ENCODE measurements at regions not wholly inside any gene's neighbourhood (a gene's known extent, or its start where the extent isn't known, plus 50 kb on each side); places are given as distances from the start of the nearest gene placed in this dataset.

DNA sequence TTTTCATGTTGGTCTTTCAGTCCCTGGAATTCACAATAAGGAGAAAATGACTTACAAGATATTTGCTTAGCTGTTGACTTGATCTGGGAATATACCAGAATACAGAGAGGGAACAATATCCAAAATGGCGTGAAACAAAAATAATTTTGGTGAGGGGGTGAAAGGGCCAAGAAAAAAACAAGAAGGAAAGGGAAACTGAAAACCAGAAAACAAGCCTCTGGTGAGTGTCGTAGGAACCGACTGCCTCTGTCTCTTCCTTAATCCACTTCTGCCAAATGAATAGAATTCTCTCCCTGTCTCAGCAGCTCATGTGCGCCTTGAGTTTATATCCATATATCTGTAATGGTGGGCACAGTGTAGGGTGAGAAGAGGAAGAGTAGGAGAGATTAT lies 367.6 kb downstream of the ETS1 start:
- no peak for DNase-seq (ENCODE audit: low spot score)

DNA sequence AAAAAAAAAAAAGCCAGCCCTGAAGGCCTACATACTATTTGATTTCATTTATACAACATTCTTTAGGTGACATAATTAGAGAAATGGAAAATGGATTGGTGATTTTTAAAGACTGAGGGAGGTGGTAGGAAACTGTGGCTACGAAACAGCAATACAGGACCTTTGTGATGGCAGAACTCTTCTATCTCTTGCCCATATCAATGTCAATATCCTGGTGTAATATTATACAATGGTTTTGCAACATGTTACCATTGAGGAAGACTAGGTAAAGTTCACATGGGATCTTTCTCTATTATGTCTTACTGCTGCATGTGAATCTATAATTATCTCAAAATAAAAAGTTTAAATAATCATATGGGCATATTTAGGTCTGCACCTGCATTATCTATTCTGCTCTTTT lies 371.2 kb downstream of the ETS1 start:
- DNase-seq (ENCODE audit: low spot score) = no peak

DNA sequence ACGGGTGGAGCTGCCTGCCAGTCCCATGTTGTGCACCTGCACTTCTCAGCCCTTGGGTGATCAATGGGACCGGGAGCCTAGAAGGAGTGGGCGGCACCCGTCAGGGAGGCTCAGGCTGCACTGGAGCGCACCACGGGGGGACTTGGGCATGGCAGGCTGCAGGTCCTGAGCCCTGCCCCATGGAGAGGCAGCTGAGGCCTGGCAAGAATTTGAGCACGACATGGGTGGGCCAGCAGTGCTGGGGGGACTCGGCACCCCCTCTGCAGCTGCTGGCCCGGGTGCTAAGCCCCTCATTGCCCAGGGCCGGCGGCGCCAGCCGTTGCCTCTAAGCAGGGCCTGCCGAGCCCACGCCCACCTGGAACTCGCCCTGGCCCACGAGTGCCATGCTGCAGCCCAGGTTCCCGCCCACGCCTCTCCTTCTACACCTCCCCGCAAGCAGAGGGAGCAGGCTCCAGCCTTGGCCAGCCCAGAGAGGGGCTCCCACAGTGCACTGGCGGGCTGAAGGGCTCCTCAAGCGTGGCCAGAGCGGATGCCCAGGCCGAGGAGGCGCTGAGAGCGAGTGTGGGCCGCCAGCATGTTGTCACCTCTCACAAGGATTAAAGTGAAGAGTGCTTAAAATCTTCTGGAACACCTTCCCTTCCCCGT lies 372.0 kb downstream of the ETS1 start:
- DNase-seq (ENCODE audit: low spot score) = no peak

DNA sequence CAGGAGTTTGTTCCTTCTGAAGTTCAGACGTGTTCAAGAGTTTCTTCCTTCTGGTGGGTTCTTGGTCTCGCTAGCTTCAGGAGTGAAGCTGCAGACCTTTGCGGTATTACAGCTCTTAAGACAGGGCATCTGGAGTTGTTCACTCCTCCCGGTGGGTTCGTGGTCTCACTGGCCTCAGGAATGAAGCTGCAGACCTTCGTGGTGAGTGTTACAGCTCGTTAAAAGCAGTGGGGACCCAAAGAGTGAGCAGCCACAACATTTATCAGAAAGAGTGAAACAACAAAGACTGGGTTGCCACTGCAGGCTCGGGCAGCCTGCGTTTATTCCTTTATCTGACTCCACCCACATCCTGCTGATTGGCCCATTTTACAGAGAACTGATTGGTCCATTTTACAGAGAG lies 373.1 kb downstream of the ETS1 start:
- DNase-seq (ENCODE audit: low spot score) = no peak

DNA sequence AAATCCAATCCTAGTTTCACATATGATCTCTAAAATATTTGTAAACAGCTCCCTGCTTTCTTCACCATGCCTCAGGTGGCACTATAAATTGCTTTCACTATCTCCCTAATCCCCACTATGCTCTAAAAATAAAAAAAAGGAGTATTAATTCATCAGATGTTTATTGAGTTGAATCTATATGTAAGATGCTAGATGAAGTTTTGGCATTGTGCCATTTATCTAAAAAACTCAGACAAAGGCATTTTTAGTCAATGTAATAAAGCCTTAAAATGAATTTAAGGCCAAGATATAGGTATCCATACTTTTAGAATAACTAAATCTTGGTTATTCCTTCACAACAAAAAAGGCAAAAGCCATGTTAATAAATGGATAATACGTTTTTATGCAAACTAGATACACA lies 373.9 kb downstream of the ETS1 start:
- no peak for DNase-seq (ENCODE audit: low spot score)

DNA sequence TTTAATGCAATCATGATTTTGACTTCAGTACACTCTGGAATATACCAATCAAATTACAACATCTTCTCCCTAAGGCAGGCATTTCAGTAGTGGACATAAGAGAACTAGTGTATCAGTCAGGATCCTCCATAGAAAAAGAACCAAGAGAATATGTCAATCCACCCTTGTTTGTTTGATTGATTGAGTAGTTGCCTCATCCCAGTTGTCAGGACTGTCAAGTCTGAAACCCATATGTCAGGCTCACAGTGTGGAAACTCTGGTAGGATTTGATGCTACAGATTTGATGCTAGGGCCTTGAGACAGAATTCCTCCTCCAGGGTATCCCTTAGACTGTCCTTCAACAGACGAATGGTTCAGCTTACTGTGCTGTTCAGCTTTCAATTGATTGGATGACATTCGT lies 375.0 kb downstream of the ETS1 start:
- no peak for DNase-seq (ENCODE audit: low spot score)

DNA sequence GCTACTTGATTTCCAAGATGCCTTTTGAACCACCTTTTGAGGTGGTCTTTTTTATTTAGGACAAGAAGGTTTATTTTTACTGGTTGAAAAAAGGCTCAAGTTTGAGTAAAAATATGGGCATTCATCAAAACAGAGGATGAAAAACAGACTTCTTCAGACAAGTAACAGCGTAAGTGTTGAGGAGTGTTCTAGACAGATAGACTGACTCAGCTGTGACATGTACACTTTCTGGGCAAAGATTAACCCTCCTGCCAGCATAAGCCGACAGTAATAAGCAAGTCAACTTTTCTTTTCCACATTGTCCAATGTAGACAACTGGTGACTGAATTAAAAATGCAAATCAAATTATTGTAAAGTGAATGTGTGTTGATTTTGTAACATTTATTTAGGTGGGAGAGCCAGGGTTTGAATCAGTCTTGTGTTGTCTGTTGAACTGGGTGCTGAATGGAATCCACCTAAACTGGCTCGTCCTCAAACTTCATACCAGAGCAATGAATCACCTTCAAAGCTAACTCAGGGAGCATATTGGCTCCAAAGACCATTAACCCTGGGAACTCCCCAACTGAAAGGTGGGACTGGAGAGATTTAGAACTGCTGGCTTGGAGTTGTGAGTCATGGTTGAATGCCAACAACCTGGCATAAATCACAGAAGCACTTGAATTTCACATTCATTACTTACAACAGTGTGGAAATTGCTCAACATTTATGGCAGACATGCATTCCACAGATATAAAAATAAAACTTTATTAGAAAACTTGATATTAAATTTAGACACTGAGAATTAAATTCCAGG lies 377.0 kb downstream of the ETS1 start:
- peak; percentile 79 for DNase-seq (ENCODE audit: low spot score)

DNA sequence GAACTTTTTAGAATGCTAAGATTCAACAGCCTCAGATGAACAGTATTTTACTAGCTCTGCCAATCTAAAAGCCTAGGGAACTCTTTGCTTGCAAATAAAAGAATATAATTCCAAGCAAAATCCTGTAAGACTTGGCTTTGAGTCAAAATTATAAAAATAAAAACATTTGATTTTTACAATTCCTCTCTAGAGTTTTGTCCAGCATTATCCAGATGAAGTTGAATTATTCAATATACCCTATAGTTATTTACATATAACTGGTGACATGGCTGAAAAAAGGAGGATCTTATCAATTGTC lies 378.3 kb downstream of the ETS1 start:
- no peak for DNase-seq (ENCODE audit: low spot score)

DNA sequence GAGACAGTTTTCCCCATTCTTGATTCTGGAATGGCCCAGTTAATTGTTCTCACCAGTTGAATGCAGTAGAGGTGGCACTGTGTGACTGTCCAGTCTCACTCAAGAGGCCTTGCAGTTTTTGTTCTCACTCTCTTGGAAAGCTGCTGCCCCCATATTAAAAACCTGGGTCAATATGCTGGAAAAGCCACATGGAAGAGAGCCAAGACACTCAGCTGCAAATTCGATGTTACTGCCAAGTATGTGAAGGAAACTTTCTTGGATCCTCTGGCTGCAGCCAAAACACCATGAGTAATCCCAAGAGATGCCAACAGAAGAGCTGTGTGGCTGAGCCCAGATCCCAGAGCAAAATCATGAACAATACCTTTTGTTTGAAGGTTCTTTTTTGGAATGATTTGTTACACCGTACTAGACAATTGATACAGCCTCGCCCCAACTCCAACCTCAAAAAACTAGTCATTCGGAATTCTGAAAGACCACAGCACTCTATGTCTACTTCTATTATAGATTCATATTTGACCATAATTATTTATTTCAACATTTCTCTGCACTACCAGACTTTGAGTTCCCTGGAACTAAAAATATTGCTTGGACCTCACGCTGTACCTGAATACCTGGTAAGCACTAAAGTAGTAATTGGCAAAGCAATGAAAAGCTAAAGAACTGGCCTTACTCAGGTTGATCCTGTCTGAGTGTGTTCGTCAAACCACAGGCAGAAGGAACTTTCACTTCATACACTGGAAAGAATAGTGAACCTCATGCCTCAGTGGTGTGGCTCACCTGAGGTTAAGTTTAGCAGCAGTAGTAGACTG lies 378.8 kb downstream of the ETS1 start:
- peak; percentile 70 for DNase-seq (ENCODE audit: low spot score)

DNA sequence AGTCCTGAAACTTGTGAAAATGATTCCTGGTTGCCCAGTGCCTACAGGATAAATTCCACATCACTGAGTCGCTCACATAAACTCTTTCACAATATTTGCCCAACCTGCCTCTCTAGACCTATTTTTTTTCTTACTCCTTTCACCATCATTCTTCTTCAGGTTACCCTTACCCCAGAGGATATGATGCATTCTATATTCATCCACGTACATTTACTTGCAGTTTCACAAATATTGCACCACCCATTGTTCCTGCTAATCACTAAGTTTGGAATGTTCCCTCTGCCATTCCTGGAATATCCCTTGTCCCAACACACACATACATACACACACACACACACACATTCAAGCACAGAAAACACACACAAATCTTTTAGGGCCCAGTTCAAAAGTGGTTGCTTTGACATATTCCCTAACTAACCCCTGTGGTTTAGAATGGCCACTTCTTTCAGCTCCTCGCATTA lies 379.5 kb downstream of the ETS1 start:
- peak; percentile 27 for DNase-seq (ENCODE audit: low spot score)

DNA sequence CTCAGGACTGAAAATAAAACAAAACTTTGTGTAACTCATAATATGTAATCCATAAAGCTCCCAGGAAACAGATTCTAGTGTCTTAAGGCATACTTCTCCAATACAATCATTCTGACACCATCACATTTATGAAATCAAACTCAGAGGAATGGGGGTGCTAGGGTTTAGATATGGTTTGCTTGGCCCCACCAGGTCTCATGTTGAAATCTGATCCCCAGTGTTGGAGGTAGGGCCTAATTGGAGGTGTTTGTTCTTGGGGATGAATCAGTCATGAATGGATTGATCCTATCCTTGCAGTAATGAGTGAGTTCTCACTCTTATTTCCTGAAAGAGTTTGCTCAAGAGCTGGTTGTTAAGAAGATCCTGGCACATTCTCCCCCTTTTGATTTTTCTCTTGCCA lies 380.9 kb downstream of the ETS1 start:
- DNase-seq (ENCODE audit: low spot score) = no peak

DNA sequence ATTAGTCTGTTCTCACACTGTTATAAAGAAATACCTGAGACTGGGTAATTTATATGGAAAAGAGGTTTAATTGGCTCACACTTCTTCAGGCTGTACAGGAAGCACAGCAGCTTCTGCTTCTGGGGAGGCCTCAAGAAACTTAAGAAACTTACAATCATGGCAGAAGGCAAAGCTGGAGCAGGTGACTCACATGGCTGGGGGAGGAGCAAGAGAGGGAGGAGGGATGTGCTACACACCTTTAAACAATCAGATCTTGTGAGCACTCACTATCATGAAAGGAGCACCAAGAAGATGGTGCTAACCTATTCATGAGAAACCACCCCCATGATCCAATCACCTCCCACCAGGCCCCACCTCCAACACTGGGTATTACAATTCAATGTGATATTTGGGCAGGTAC lies 381.6 kb downstream of the ETS1 start:
- no peak for DNase-seq (ENCODE audit: low spot score)

DNA sequence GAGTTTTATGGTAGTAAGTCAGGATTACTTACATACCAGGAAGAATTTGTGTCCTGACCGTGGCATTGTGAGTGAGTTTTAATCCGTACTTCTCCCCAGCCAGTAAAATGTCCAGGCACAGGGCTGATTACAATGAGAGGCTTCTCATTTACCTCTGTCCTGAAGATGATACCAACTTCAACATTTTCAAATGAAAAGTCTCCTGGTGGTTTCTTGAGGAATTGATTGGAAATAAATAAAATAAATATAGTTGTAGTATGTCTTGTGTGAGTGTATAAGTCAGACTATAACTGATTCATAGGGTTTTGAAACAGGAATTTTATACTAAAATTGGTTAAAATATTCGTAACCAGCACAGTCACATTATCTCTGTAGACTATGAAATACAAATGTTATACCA lies 382.5 kb downstream of the ETS1 start:
- DNase-seq (ENCODE audit: low spot score) = no peak

DNA sequence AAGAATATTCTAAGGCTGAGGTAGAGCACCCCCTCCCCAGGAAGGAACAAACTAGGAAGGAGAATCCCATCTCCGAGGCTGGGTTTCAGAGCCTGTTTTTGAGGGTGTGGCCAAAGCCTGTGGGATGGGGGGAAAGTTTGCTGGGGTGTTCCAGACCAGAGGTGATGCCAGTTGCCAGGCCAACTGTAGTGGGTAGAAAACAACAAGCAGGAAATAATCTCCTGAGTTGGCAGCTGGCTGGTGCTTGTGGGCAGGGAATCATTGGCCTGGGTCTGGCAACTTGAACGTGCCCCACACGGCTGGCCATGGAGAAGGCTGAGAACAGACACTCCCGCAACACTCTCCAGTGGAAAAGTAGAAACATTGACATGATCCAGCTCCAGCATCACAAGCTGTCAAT lies 385.6 kb downstream of the ETS1 start:
- no peak for DNase-seq (ENCODE audit: low spot score)

DNA sequence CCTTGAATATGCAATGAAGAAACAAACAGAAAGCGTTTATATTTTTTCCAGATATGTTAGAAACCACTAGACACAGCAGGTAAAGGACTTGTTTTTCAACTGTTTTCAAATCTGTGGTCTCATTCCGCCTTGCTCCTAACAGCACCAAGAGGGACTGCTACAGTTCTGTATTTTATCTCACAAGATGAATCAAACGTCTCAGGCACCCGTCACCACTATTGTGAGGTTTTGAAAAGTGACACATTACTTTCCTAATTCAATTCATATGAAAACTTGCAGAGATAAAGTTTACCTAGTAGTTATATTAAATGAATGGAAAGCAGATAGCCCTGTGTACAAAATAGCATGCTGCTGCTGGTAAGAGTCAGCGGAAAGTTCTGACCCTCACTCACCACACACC lies 386.3 kb downstream of the ETS1 start:
- DNase-seq (ENCODE audit: low spot score) = no peak

DNA sequence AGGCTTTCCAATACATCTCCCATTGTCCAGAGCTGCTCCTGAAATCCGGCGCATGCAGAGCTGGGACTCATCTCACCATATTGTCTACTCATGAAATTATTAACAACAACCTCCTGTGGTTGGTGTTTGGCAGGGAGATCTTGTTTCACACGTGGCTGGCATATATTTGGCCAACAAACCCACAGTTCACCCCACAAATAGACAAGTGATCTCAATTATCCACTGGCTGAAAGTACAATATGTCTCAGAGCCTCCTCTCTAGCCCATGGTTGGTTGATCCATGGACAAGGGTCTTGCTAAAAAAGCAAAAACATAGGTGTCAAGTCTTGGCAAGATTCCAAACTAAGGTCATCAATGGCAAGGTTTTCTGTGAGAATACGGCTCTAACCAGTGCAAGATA lies 386.9 kb downstream of the ETS1 start:
- no peak for DNase-seq (ENCODE audit: low spot score)

DNA sequence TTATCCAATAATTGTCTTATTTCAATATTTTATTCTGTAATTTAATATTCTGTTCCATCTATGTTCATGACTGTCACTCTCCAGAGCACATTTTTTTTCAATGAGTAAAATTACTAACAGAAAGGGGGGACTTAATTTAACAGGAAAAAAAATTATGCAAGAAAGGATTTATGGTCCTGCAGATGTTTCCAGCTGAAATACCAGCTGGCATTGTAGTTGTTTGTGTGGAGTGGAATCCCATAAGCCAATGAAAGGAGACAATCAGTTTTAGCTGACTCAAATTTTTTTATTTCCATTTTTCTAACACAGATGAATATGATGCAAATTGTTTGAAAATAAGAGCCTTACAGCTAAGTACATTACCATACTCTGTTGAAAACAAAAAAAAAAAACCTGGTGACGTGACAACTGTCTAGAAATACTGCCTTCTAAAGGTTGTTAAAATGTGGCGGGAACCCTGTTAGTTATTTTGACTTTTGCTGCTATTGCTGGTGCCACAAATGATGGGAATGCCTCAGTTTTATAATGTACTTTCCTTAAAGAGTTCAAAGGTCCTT lies 389.1 kb downstream of the ETS1 start:
- DNase-seq (ENCODE audit: low spot score) = no peak

DNA sequence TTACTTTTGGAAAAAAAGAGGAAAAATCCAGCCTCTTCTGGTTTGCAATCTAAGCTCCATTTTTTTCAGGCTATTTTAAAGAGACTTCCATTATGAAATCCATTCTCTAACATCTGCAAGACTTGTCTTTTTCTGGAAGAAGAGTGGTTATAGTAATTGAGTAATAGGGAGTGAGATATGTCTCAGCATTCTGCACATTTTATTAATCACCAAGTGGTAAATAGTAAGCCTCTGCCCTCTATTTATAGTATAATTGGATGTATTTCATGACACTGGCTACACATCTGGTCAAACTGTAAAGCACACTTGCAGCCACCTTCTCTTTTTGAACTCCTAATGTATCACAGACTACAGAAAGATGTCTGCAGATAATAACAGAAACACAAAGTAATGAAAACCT lies 391.1 kb downstream of the ETS1 start:
- DNase-seq (ENCODE audit: low spot score) = no peak

DNA sequence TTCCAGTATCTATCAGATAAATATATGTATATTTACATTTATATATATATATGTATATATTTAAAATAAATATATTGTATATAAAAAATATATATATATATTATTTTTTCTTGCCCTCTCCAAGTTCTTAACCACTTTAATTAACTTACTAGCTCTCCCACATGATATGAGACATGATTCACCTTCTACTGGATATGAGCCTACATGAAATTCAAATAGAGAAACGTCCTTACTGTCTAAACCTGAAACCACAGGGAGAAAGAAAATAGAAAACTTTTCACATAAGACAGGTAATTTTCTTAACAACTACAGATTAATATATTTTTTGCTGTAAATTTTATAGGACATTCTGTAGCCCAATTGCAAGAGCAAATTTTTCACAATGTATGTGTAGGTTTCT lies 391.6 kb downstream of the ETS1 start:
- DNase-seq (ENCODE audit: low spot score) = no peak

DNA sequence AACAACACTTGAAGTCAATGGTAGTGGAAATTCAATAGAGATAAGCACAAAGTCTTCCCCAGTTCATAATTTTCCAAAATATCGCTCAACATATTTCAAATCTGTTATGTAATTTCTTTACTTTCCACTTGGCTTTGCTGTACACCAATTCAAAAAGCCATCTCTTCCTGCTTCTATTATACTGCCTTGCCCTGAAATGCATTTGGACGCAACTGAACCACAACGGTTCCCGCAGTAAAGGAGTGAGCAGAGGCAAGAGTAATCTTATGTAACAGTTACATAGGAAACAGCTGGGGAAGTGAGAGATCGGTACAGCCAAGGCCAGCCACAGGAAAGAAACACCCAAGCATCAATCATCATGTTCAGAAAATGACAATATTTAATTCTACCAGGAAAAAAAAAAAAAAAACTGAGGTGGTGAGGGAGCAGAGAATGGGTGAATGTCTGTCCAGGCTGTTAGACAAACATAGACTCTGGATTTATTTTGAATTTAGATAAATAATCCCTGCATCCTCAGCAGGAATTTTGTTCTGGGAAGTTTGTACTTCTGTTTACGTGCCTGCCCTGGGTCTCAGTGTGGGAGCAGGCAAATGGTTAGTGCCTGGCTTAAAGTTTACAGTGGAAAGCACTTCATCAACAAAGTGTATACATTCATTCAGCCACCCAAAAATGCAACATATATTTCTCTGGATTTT lies 392.2 kb downstream of the ETS1 start:
- DNase-seq (ENCODE audit: low spot score) = no peak

DNA sequence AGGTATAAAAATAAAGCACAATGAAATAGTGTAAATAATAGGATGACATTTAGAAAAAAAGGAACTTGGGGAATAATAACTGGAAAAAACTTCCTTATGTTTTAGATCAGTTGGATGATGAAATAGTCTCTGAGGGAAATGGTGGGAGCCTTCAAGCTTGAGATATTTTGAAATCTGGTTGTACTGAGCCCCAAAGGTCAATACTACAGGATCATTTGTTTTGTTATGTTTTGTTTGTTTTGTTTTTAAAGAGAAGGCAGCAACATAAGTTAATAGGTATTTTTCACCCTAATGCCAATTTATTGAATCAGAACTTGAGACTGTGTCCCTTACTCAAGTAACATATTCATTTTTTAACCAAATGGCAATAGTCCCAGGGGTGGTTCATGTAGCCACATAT lies 393.1 kb downstream of the ETS1 start:
- no peak for DNase-seq (ENCODE audit: low spot score)

DNA sequence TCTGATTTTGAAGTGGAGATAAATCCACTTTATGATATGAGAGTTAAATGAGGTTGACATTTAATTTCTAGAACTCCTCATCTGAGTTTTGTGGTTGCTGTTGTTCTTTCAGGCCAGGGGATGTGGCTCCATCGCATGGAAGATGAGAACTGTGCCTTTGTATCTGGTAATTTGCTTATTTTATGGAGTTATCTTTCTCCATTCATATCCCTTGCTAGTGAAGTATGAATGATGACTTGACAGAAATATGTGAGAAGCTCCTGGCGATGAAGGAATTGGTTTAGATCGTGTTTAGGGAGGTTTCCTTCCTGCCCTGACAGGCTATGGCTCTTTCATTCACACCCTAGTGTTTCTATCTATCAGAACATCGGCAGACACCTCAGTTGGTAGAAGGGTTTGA lies 393.7 kb downstream of the ETS1 start:
- no peak for DNase-seq (ENCODE audit: low spot score)

Measured in AG08396 (cell line).